ENCODE measurements at regions not wholly inside any gene's neighbourhood (a gene's known extent, or its start where the extent isn't known, plus 50 kb on each side); places are given as distances from the start of the nearest gene placed in this dataset.

GRCh38 chr15:53829471-53829870 is 70.0 kb upstream of the WDR72 start:
- Histone ChIP-seq H2BK15ac (ENCODE audit: low read depth, low read length) (no peak overlapping the region), H3T11ph (ENCODE audit: low read length) (no peak overlapping the region), H2BK12ac (ENCODE audit: insufficient read length, low read depth, low read length) (no peak overlapping the region), H3K4me2 (ENCODE audit: insufficient read depth, insufficient read length, low read length) (no peak overlapping the region), H3K27ac (ENCODE audit: insufficient read length, low read depth, low read length) (no peak overlapping the region), H3K9ac (ENCODE audit: extremely low read depth, insufficient read length, low read length) (no peak overlapping the region), H2BK120ac (ENCODE audit: low read depth, low read length, poor library complexity, severe bottlenecking) (no peak overlapping the region), H2BK5ac (ENCODE audit: insufficient read length, low read length) (no peak overlapping the region), H2BK20ac (ENCODE audit: low read depth, low read length, poor library complexity, severe bottlenecking) (no peak overlapping the region), H2AFZ (ENCODE audit: low read length) (no peak overlapping the region), H3K79me2 (ENCODE audit: insufficient read depth, low read length) (no peaks in the 10 kb centered on the region), H3K23ac (ENCODE audit: insufficient read length, low read depth, low read length) (no peak overlapping the region), H3K79me1 (ENCODE audit: insufficient read depth, low read depth, low read length, poor library complexity, severe bottlenecking) (no peaks in the 10 kb centered on the region), H3K4ac (ENCODE audit: low read depth, low read length) (no peak overlapping the region), H3K27me3 (ENCODE audit: insufficient read depth, low read length) (no peaks in the 10 kb centered on the region), H3K23me2 (ENCODE audit: insufficient read length, low read depth, low read length, poor library complexity, severe bottlenecking) (no peaks in the 10 kb centered on the region), H3K18ac (ENCODE audit: insufficient read length, low read depth, low read length) (no peak overlapping the region), H4K91ac (ENCODE audit: insufficient read length, low read depth, low read length) (no peak overlapping the region), H4K20me1 (ENCODE audit: control insufficient read depth, insufficient read depth, insufficient read length) (no peaks in the 10 kb centered on the region), H4K8ac (replicated peaks; ENCODE audit: insufficient read length, low read depth, low read length) (no peak overlapping the region), H3K4me1 (ENCODE audit: insufficient read depth, low read length) (peaks cover 2% of the 10 kb centered on the region; the same call in 1 of the 2 replicates), H3K14ac (ENCODE audit: insufficient read depth, low read length) (no peak overlapping the region), H3K56ac (ENCODE audit: insufficient read length, low read depth, low read length) (no peak overlapping the region), H4K5ac (ENCODE audit: insufficient read length, low read depth, low read length) (no peak overlapping the region), H2AK5ac (ENCODE audit: insufficient read length, low read length) (no peak overlapping the region), H3K9me3 (ENCODE audit: control insufficient read depth, low read depth, low read length) (no peaks in the 10 kb centered on the region)
- no CpG with 5 or more reads among the region's 3 CpGs for WGBS (ENCODE audit: extremely low coverage, insufficient read length, low lambda C conversion rate)
- no peak for DNase-seq
- Mint-ChIP-seq H3K9me3 (peaks cover 5 to 7% of the 10 kb centered on the region in 2 experiments; a peak in 4 of 5 replicates), H3K27ac (no peak overlapping the region), H3K36me3 (ENCODE audit: insufficient read depth in 1 of 3, low read depth in 3 of 3) (peaks cover 2 to 7% (median 4%) of the 10 kb centered on the region in 3 experiments; a peak in 3 of 7 replicates), H3K4me1 (peaks cover 25 to 29% of the 10 kb centered on the region in 2 experiments), H3K4me3 (no peak overlapping the region), H3K27me3 (ENCODE audit: low read depth) (no peaks in the 10 kb centered on the region)
- no peak for TF ChIP-seq CTCF (conservative IDR thresholded peaks at IDR 0.05)
